ENCODE measurements at regions not wholly inside any gene's neighbourhood (a gene's known extent, or its start where the extent isn't known, plus 50 kb on each side); places are given as distances from the start of the nearest gene placed in this dataset.

DNA sequence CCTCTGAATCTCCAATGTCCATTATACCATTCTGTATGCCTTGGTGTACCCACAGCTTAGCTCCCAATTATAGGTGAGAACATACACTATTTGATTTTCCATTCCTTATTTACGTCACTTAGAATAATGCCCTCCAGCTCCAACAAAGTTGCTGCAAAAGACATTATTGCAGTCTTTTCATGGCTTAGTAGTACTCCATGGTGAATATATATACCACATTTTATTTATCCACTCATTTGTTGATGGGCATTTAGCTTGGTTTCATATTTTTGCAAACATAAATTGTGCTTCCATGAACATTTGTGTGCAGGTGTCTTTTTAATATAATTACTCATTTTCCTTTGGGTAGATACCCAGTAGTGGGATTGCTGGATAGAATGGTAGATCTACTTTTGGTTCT, 374.1 kb upstream of the HTR1E start:
- TF ChIP-seq TEAD4 (IDR thresholded peaks at IDR 0.05), result no peak
- TF ChIP-seq EP300 (IDR thresholded peaks at IDR 0.05; ENCODE audit: borderline replicate concordance), result no peak
- TF ChIP-seq, protein P1, sequence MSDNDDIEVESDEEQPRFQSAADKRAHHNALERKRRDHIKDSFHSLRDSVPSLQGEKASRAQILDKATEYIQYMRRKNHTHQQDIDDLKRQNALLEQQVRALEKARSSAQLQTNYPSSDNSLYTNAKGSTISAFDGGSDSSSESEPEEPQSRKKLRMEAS (IDR thresholded peaks at IDR 0.05), result no peak
- TF ChIP-seq TAF1 (IDR thresholded peaks at IDR 0.05; ENCODE audit: low read depth), result no peak
- TF ChIP-seq EGR1 (IDR thresholded peaks at IDR 0.05), result no peak
- no peak for TF ChIP-seq TCF12 (IDR thresholded peaks at IDR 0.05; ENCODE audit: low read depth)
- TF ChIP-seq, protein P2, sequence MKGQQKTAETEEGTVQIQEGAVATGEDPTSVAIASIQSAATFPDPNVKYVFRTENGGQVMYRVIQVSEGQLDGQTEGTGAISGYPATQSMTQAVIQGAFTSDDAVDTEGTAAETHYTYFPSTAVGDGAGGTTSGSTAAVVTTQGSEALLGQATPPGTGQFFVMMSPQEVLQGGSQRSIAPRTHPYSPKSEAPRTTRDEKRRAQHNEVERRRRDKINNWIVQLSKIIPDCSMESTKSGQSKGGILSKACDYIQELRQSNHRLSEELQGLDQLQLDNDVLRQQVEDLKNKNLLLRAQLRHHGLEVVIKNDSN (IDR thresholded peaks at IDR 0.05), result no peak
- TF ChIP-seq, protein P3, sequence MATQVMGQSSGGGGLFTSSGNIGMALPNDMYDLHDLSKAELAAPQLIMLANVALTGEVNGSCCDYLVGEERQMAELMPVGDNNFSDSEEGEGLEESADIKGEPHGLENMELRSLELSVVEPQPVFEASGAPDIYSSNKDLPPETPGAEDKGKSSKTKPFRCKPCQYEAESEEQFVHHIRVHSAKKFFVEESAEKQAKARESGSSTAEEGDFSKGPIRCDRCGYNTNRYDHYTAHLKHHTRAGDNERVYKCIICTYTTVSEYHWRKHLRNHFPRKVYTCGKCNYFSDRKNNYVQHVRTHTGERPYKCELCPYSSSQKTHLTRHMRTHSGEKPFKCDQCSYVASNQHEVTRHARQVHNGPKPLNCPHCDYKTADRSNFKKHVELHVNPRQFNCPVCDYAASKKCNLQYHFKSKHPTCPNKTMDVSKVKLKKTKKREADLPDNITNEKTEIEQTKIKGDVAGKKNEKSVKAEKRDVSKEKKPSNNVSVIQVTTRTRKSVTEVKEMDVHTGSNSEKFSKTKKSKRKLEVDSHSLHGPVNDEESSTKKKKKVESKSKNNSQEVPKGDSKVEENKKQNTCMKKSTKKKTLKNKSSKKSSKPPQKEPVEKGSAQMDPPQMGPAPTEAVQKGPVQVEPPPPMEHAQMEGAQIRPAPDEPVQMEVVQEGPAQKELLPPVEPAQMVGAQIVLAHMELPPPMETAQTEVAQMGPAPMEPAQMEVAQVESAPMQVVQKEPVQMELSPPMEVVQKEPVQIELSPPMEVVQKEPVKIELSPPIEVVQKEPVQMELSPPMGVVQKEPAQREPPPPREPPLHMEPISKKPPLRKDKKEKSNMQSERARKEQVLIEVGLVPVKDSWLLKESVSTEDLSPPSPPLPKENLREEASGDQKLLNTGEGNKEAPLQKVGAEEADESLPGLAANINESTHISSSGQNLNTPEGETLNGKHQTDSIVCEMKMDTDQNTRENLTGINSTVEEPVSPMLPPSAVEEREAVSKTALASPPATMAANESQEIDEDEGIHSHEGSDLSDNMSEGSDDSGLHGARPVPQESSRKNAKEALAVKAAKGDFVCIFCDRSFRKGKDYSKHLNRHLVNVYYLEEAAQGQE (IDR thresholded peaks at IDR 0.05; ENCODE audit: low read depth), result no peak
- no peak for TF ChIP-seq CEBPB (IDR thresholded peaks at IDR 0.05)
- no peak for TF ChIP-seq YY1 (IDR thresholded peaks at IDR 0.05; ENCODE audit: low read depth)
- no peak for TF ChIP-seq NFIC (IDR thresholded peaks at IDR 0.05)
